ENCODE measurements at regions not wholly inside any gene's neighbourhood (a gene's known extent, or its start where the extent isn't known, plus 50 kb on each side); places are given as distances from the start of the nearest gene placed in this dataset.

DNA sequence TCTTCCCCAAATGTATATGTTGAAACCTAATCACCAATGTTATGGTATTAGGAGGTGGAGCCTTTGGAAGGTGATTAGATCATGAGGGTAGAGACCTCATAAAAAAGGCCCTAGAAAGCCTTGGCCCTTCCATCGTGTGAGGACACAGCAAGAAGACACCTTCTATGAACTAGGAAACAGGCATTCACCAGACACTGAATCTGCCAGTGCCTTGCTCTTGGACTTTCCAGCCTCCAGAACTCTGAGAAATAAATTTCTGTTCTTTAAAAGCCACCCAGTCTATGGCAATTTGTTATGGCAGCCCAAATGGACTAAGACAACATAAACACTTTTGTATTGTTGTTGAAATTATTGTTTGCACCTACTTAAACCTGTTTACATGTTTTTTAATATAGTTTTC, 221.8 kb upstream of the RPS6KA3 start:
- Histone ChIP-seq H3K27me3 (ENCODE audit: insufficient read depth, low read length) (no peaks in the 10 kb centered on the region), H3K4me1 (ENCODE audit: control insufficient read depth in 1 of 2, insufficient read depth in 2 of 2, low read length in 2 of 2) (peaks cover 0 to 11% of the 10 kb centered on the region in 2 experiments; a peak in 2 of 4 replicates), H3K4me3 (replicated peaks in 1 of 2; ENCODE audit: low read depth in 1 of 2, low read length in 2 of 2) (no peak overlapping the region), H3K27ac (ENCODE audit: low read depth, low read length) (no peak overlapping the region), H3K36me3 (ENCODE audit: control insufficient read depth in 1 of 2, insufficient read depth in 2 of 2, low read length in 2 of 2) (no peaks in the 10 kb centered on the region), H3K9me3 (ENCODE audit: control insufficient read depth in 1 of 2, insufficient read depth in 1 of 2, low read depth in 1 of 2, low read length in 2 of 2) (no peaks in the 10 kb centered on the region), H2AFZ (ENCODE audit: low read depth, low read length, poor library complexity, severe bottlenecking) (no peak overlapping the region), H4K20me1 (ENCODE audit: insufficient read depth) (no peaks in the 10 kb centered on the region), H3K9ac (ENCODE audit: low read length) (no peak overlapping the region), H3K4me2 (ENCODE audit: low read length) (no peak overlapping the region), H3K79me2 (ENCODE audit: insufficient read depth, low read length) (no peaks in the 10 kb centered on the region), H3K9me2 (ENCODE audit: insufficient read depth) (no peaks in the 10 kb centered on the region)
- POLR2A ChIA-PET = no interaction called here
- BruUV-seq (replicated peaks) = no TSS peak
- DNase-seq (ENCODE audit: low read depth, low spot score) = no peak
- CTCF ChIA-PET = no interaction called here
- TF ChIP-seq, protein P1, sequence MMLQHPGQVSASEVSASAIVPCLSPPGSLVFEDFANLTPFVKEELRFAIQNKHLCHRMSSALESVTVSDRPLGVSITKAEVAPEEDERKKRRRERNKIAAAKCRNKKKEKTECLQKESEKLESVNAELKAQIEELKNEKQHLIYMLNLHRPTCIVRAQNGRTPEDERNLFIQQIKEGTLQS (IDR thresholded peaks at IDR 0.05) = no peak
- intact Hi-C loops (cut with micrococcal nuclease) = no loop called here
- ATAC-seq = no peak
- RAD21 ChIA-PET (ENCODE audit: low non-redundant PET in 1 of 2, low total read pairs in 2 of 2, uncharacterized antibody in 2 of 2, unreplicated experiment in 2 of 2) = no interaction called here

DNA sequence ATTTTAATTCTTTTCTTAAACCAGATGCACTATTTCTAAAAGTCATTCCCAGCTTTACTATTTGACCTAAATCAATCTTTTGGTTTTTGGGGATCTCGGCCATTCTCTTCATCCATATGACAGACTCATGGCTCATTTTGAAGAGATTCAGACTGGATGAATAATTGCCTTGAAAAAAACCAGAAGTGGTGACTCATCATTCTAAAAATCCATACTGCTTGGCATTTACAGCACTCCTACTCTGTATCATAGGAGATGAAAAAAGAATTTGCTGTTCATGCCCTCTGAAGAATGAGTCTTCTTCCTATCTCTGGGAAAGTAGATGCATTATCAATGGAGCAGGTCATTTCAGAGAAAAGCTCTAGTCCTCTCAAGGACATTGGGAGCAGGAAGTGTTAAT, 220.5 kb upstream of the RPS6KA3 start:
- H3K4me2 ChIP-seq (ENCODE audit: low read length) = peak overlapping the region; percentile 22; the same call in 1 of the 2 replicates
- H3K9me3 ChIP-seq (ENCODE audit: control insufficient read depth in 1 of 2, insufficient read depth in 1 of 2, low read depth in 1 of 2, low read length in 2 of 2) = no peaks in the 10 kb centered on the region
- no peak overlapping the region for H2AFZ ChIP-seq (ENCODE audit: low read depth, low read length, poor library complexity, severe bottlenecking)
- peak; percentile 36; the same call in 1 of the 2 replicates for ATAC-seq
- no peaks in the 10 kb centered on the region for H3K79me2 ChIP-seq (ENCODE audit: insufficient read depth, low read length)
- no peak overlapping the region for H3K9ac ChIP-seq (ENCODE audit: low read length)
- no peak overlapping the region for H3K27ac ChIP-seq (ENCODE audit: low read depth, low read length)
- intact Hi-C loops (cut with micrococcal nuclease) = no loop called here
- RAD21 ChIA-PET (ENCODE audit: low non-redundant PET in 1 of 2, low total read pairs in 2 of 2, uncharacterized antibody in 2 of 2, unreplicated experiment in 2 of 2) = no interaction called here
- peaks cover 0 to 11% of the 10 kb centered on the region in 2 experiments; a peak in 2 of 4 replicates for H3K4me1 ChIP-seq (ENCODE audit: control insufficient read depth in 1 of 2, insufficient read depth in 2 of 2, low read length in 2 of 2)
- BruUV-seq (replicated peaks) = no TSS peak
- no peak overlapping the region for H3K4me3 ChIP-seq (replicated peaks in 1 of 2; ENCODE audit: low read depth in 1 of 2, low read length in 2 of 2)
- H4K20me1 ChIP-seq (ENCODE audit: insufficient read depth) = no peaks in the 10 kb centered on the region
- H3K27me3 ChIP-seq (ENCODE audit: insufficient read depth, low read length) = no peaks in the 10 kb centered on the region
- POLR2A ChIA-PET = no interaction called here
- DNase-seq (ENCODE audit: low read depth, low spot score) = peak; percentile 1
- CTCF ChIA-PET = no interaction called here
- no peak for TF ChIP-seq CEBPB (IDR thresholded peaks at IDR 0.05; ENCODE audit: low read depth)
- no peak for TF ChIP-seq SIN3A (IDR thresholded peaks at IDR 0.05; ENCODE audit: low read depth)
- TF ChIP-seq JUND (IDR thresholded peaks at IDR 0.05) = peak; percentile 37; the same call in 1 of the 2 replicates
- peak; percentile 56 for TF ChIP-seq FOSL1 (IDR thresholded peaks at IDR 0.05; ENCODE audit: low read depth)
- no peaks in the 10 kb centered on the region for H3K36me3 ChIP-seq (ENCODE audit: control insufficient read depth in 1 of 2, insufficient read depth in 2 of 2, low read length in 2 of 2)
- no peaks in the 10 kb centered on the region for H3K9me2 ChIP-seq (ENCODE audit: insufficient read depth)
